GM12891 (cell line): ENCODE measurements at regions not wholly inside any gene's neighbourhood (a gene's known extent, or its start where the extent isn't known, plus 50 kb on each side); places are given as distances from the start of the nearest gene placed in this dataset.

Source experiments
- DNase-seq: peaks from one replicate; pipeline ENCODE4 v3.0.0; 2011; ENCODE audit warnings: low spot score; ENCODE audit not compliant: insufficient read length
- FAIRE-seq: peaks from 2 replicates; lab custom pipeline; 2011; peaks lifted over from hg19 to GRCh38; lab: Jason Lieb, UNC
- PAX5 ChIP-seq: IDR thresholded peaks from 2 replicates; pipeline ENCODE4 v1.6.1; 2011; ENCODE audit warnings: low read length, moderate library complexity, mild to moderate bottlenecking; ENCODE audit not compliant: insufficient read depth, severe bottlenecking
- POLR2A ChIP-seq: IDR thresholded peaks from 2 replicates; pipeline ENCODE4 v1.6.1; 2011; ENCODE audit warnings: low read depth, low read length, control low read depth
- POLR2AphosphoS5 ChIP-seq: IDR thresholded peaks from 2 replicates; pipeline ENCODE4 v1.6.1; 2011; ENCODE audit warnings: low read depth, low read length, control low read depth
- POU2F2 ChIP-seq: IDR thresholded peaks from 2 replicates; pipeline ENCODE4 v1.6.1; 2011; ENCODE audit warnings: low read depth, mild to moderate bottlenecking, control low read depth, low read length, moderate library complexity
- SPI1 ChIP-seq: IDR thresholded peaks from 2 replicates; pipeline ENCODE4 v1.6.1; 2011; ENCODE audit warnings: low read depth, low read length, control low read depth
- TAF1 ChIP-seq: IDR thresholded peaks from 2 replicates; pipeline ENCODE4 v1.6.1; 2011; ENCODE audit warnings: low read depth, low read length, control low read depth

- TF ChIP-seq SPI1 (no peak), POLR2AphosphoS5 (no peak), PAX5 (no peak), POLR2A (no peak), TAF1 (no peak), POU2F2 (no peak)
- peak; percentile 6 for DNase-seq
- FAIRE-seq, result peak; percentile 5
Measured at GRCh38 chr9:106417685-106418084, 445.3 kb upstream of the ZNF462 start.

GRCh38 chr9:106419829-106420228 is 443.1 kb upstream of the ZNF462 start:
- FAIRE-seq (no peak), DNase-seq (no peak)
- TF ChIP-seq POU2F2 (no peak), PAX5 (no peak), POLR2AphosphoS5 (no peak), TAF1 (no peak), SPI1 (no peak), POLR2A (no peak)

GRCh38 chr9:106420511-106420944 is 442.4 kb upstream of the ZNF462 start:
- DNase-seq (peak; percentile 8), FAIRE-seq (peak; percentile 96)
- no peak for TF ChIP-seq TAF1
- no peak for TF ChIP-seq PAX5
- TF ChIP-seq POLR2A, result no peak
- no peak for TF ChIP-seq SPI1
- TF ChIP-seq POU2F2, result no peak
- no peak for TF ChIP-seq POLR2AphosphoS5

DNA sequence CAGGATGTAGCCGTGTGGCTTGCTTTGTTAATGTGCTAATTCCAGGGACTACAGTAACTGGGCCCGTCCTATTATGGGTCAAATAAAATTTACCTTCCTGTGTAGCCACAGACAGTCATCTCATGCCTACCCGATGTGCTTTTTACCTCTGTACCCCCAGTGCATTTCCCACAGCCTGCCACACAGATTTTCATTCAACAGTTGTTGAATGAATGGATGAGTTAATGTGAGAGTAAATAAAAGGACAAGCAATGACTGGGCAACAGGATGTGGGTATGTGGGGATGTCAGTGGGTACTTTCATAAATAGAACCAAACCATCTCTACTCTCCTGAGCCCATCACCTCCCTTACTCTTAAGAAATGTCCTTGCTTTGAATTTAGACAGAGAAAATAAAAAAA is 441.2 kb upstream of the ZNF462 start:
- DNase-seq (no peak), FAIRE-seq (peak; percentile 59)
- TF ChIP-seq SPI1, result no peak
- TF ChIP-seq POLR2A, result no peak
- no peak for TF ChIP-seq POU2F2
- TF ChIP-seq POLR2AphosphoS5, result no peak
- TF ChIP-seq TAF1, result no peak
- no peak for TF ChIP-seq PAX5

- FAIRE-seq (peak; percentile 60), DNase-seq (no peak)
Measured at GRCh38 chr9:106423575-106423974, 439.4 kb upstream of the ZNF462 start.

DNA sequence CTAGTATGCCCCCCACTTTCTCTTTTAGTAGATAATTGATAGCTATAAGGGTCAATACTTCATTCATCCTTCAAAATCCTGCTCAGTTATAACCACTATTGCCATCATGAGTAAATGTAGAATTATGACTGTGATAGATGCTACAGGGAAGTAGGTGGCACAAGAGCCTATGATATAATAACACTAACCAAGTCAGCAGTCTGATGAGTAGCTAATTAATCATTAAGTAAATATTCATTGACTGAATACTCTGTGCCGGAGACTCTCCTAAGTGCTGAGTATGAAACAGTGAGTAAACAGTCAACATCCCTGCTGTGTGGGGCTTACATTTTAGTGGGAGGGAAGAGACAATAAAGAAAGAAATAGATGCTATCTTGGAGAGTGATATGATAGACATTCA is 430.3 kb upstream of the ZNF462 start:
- TF ChIP-seq POLR2A (no peak), POU2F2 (no peak)
- FAIRE-seq, result no peak
- DNase-seq, result no peak

More at GRCh38 chr9:106423575-106423974, 439.4 kb upstream of the ZNF462 start:
- no peak for TF ChIP-seq SPI1
- TF ChIP-seq PAX5, result no peak
- TF ChIP-seq TAF1, result no peak
- TF ChIP-seq POLR2A, result no peak
- TF ChIP-seq POU2F2, result no peak
- no peak for TF ChIP-seq POLR2AphosphoS5

GRCh38 chr9:106438928-106439327 is 424.0 kb upstream of the ZNF462 start:
- TF ChIP-seq POU2F2 (no peak), POLR2A (no peak), SPI1 (no peak), POLR2AphosphoS5 (no peak), PAX5 (no peak), TAF1 (no peak)
- DNase-seq (no peak), FAIRE-seq (no peak)

GRCh38 chr9:106441283-106441682 is 421.7 kb upstream of the ZNF462 start:
- FAIRE-seq, result no peak
- TF ChIP-seq SPI1 (no peak), POLR2AphosphoS5 (no peak), POU2F2 (no peak), PAX5 (no peak), POLR2A (no peak), TAF1 (no peak)
- no peak for DNase-seq

DNA sequence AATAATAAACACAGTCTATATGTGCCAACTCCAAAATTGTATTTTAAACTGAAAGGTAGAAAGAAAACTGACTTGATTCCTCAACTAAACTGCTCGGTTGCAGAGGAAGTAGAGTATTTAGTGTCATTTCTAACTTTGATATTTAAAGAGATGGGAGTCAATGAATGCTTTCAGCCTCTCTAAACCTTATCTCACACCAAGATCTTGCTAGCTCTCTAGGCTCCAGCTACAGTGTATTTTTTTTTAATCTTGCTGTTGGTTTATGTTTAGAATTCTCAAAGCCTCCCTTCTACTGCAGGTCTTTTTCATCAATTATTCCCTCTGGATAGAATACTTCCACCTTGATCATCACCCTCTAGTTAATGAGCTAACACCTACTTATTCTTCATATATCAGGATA is 419.4 kb upstream of the ZNF462 start:
- DNase-seq (no peak), FAIRE-seq (no peak)
- no peak for TF ChIP-seq POLR2A
- TF ChIP-seq SPI1, result no peak
- TF ChIP-seq POLR2AphosphoS5, result no peak
- TF ChIP-seq POU2F2, result no peak
- no peak for TF ChIP-seq TAF1
- TF ChIP-seq PAX5, result no peak

DNA sequence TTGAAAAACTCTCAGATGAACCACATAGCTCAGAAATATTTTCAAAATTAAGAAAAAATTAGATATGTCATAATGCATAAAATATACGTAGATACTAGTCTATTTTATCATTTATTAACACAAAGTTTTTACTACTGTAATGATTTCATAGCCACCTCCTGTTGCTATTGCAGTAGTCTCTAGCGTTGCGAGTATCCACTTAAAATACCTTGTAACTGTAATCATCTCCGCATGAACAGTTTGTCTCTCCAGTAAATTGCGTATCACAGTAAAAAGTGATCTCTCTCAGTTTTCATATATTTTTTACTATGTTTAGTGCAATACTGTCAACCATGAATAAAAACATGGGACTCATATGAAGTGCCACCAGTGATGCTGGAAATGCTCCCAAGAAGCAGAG is 417.9 kb upstream of the ZNF462 start:
- FAIRE-seq, result no peak
- TF ChIP-seq TAF1 (no peak), POLR2AphosphoS5 (no peak), SPI1 (no peak), POLR2A (no peak), PAX5 (no peak), POU2F2 (no peak)
- no peak for DNase-seq
